Lower lobe of right lung (tissue), 2 donors: ENCODE measurements at regions not wholly inside any gene's neighbourhood (a gene's known extent, or its start where the extent isn't known, plus 50 kb on each side); places are given as distances from the start of the nearest gene placed in this dataset.
A peak's percentile ranks its signal among the peaks of the same experiment; 100 is the strongest.

ENCODE experiments used
- ATAC-seq, 2 donors: fragments of 200-7000 bp; cut with Tn5 transposase; one replicate each; pipeline ENCODE4 v1.9.1; 2020 to 2022; ENCODE audit warnings: mild to moderate bottlenecking in 2 of 2, moderate library complexity in 2 of 2
- DNase-seq: peaks from one replicate; pipeline ENCODE4 v3.0.0-alpha.2; 2020
- H3K27ac ChIP-seq: fragments of 200-600 bp; one replicate; pipeline ENCODE4 v1.8.0; 2022
- H3K27me3 ChIP-seq: fragments of 200-600 bp; one replicate; pipeline ENCODE4 v1.8.0; 2022; ENCODE audit warnings: low read depth
- H3K36me3 ChIP-seq: fragments of 200-600 bp; one replicate; pipeline ENCODE4 v1.8.0; 2022; ENCODE audit warnings: mild to moderate bottlenecking
- H3K4me1 ChIP-seq: fragments of 200-600 bp; one replicate; pipeline ENCODE4 v1.8.0; 2022
- H3K4me3 ChIP-seq: fragments of 200-600 bp; one replicate; pipeline ENCODE4 v1.8.0; 2022; ENCODE audit warnings: mild to moderate bottlenecking
- H3K9me3 ChIP-seq: fragments of 200-600 bp; one replicate; pipeline ENCODE4 v1.8.0; 2022
- intact Hi-C: fragments of 100-400 bp; cut with DNase I; formaldehyde crosslinking; loops from one replicate; pipeline ENCODE4 v1.11.0; 2022
- TF ChIP-seq, protein P1 (sequence below): fragments of 200-600 bp; IDR thresholded peaks from one replicate; pipeline ENCODE4 v1.8.0; 2022; ENCODE audit warnings: antibody characterized with exemption, mild to moderate bottlenecking
- donor health status: DM: no; HTN: yes; CAD: no; lungs with severe emphysema.

DNA sequence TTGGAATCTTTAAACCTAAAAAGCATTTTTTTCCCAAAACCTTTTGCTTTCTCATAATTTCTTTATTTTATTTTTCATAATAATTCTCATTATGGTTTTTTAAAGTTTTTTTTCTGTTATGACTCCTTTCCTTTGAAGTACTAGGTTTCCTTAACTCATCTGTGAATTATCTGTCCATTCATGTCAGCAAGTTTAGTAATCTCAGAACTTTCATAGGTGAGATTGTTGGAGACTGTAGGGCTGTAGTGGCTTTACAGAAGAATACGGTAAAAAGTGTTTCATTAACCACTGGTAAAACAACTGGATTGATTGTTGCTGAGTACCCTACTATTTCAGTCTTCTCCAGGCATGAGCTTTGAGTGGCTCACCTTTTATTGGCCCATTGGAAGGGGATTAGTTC lies 361.7 kb upstream of the PPP1R2C start:
- DNase-seq (no peak), ATAC-seq (no peak)
- Histone ChIP-seq H3K4me3 (no peak overlapping the region), H3K9me3 (no peaks in the 10 kb centered on the region), H3K4me1 (no peaks in the 10 kb centered on the region), H3K27ac (no peak overlapping the region), H3K27me3 (no peaks in the 10 kb centered on the region), H3K36me3 (no peaks in the 10 kb centered on the region)
- intact Hi-C loops, result no loop called here
- TF ChIP-seq, protein P1, sequence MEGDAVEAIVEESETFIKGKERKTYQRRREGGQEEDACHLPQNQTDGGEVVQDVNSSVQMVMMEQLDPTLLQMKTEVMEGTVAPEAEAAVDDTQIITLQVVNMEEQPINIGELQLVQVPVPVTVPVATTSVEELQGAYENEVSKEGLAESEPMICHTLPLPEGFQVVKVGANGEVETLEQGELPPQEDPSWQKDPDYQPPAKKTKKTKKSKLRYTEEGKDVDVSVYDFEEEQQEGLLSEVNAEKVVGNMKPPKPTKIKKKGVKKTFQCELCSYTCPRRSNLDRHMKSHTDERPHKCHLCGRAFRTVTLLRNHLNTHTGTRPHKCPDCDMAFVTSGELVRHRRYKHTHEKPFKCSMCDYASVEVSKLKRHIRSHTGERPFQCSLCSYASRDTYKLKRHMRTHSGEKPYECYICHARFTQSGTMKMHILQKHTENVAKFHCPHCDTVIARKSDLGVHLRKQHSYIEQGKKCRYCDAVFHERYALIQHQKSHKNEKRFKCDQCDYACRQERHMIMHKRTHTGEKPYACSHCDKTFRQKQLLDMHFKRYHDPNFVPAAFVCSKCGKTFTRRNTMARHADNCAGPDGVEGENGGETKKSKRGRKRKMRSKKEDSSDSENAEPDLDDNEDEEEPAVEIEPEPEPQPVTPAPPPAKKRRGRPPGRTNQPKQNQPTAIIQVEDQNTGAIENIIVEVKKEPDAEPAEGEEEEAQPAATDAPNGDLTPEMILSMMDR, result no peak

DNA sequence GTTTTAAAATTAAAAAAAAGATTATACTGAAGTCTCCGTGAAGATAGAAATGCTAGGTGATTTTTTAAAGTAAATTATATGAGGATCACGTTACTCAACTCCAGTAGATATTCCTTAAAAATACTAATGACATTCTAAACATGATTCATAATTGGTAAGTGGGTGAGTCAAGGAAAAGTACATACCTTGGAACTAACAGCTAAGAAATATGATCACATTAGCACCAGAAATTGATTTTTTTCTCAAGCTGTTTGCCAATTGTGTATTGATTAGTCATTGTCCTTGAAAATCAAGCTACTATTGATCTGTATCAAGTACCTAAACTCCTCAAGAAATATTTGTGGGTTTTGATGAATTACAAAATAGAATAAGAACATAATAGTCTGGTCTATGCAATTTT lies 362.6 kb upstream of the PPP1R2C start:
- ATAC-seq, result no peak
- DNase-seq, result no peak
- intact Hi-C loops, result no loop called here

DNA sequence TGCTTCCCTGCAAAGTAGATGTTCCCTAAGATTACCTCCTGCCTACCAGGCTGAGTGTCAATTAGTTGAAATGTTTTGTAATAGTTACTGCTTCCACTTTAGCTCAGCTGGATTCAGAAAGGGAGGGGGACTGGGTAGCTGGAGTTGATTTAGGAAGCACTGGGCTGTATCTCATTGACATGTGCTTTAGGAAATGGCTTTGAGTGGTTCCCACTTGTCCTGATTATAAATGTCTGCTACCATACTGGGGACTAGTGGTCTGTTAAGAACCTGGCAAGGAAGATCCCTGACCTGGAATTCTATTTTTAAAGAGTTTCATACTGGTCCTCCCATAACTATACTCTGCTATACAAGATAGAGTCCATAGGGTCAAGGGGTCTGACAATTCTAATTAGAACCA lies 363.9 kb upstream of the PPP1R2C start:
- TF ChIP-seq, protein P1, result no peak
- Histone ChIP-seq H3K9me3 (no peaks in the 10 kb centered on the region), H3K27ac (no peak overlapping the region), H3K36me3 (no peaks in the 10 kb centered on the region), H3K4me3 (no peak overlapping the region), H3K4me1 (no peaks in the 10 kb centered on the region), H3K27me3 (no peaks in the 10 kb centered on the region)
- DNase-seq (no peak), ATAC-seq (no peak)
- intact Hi-C loops, result no loop called here

More for the DNA sequence above, 362.6 kb upstream of the PPP1R2C start:
- Histone ChIP-seq H3K4me3 (no peak overlapping the region), H3K27me3 (no peaks in the 10 kb centered on the region), H3K36me3 (no peaks in the 10 kb centered on the region), H3K4me1 (no peaks in the 10 kb centered on the region), H3K9me3 (no peaks in the 10 kb centered on the region), H3K27ac (no peak overlapping the region)
- TF ChIP-seq, protein P1, result no peak

DNA sequence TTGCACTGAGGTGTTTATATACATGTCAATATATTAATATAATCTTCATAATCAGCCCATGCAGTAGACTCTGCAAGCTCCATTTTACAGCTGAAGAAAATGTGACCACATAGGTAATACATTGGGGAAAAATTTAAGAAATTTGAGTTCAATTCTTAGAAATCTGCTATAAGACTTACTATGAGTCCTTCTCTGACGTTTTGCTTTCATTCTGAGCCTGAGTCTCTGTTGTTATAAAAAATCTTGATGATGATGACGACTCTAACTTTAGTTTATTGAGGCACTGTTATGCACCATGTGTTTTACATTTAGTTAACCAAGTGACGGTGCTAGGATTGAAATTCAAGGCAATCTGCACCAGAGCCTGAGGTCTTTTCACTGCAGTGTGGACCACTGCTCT lies 370.3 kb upstream of the PPP1R2C start:
- no peak for ATAC-seq
- H3K4me3 ChIP-seq, result no peak overlapping the region
- no peaks in the 10 kb centered on the region for H3K4me1 ChIP-seq
- TF ChIP-seq, protein P1, result no peak
- no peak overlapping the region for H3K27ac ChIP-seq
- no peaks in the 10 kb centered on the region for H3K27me3 ChIP-seq
- intact Hi-C loops, result no loop called here
- H3K9me3 ChIP-seq, result no peaks in the 10 kb centered on the region
- H3K36me3 ChIP-seq, result no peaks in the 10 kb centered on the region
- no peak for DNase-seq

DNA sequence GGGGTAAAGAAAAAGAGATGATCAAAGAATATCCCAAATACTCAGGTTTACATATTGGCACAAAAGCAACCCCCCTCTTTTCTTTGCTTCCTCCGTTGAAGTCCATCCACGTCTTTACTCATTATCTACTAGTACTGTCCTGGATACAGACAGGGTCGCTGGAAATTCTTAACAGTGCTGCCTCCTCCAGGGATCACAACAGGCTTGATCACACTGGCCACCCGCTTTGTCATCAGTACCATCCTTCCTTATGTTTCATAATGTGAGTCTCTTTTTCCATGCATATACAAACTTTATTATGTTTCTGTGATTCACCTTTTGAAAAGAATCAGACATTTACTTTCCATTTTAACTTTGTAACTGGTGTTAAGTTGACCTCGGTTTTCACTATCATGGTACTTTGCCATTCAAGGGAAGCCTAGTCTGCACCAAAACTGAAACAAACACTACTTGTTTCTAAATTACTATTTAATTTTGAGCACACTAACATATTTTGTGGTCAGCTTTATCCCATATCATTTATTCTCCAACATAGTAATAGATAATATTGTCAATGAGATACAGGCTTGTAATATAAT lies 387.5 kb upstream of the PPP1R2C start:
- Histone ChIP-seq H3K36me3 (no peaks in the 10 kb centered on the region), H3K4me3 (no peak overlapping the region), H3K27ac (no peak overlapping the region), H3K9me3 (no peaks in the 10 kb centered on the region), H3K27me3 (no peaks in the 10 kb centered on the region), H3K4me1 (no peaks in the 10 kb centered on the region)
- no peak for ATAC-seq
- intact Hi-C loops, result no loop called here
- TF ChIP-seq, protein P1, result no peak
- no peak for DNase-seq

DNA sequence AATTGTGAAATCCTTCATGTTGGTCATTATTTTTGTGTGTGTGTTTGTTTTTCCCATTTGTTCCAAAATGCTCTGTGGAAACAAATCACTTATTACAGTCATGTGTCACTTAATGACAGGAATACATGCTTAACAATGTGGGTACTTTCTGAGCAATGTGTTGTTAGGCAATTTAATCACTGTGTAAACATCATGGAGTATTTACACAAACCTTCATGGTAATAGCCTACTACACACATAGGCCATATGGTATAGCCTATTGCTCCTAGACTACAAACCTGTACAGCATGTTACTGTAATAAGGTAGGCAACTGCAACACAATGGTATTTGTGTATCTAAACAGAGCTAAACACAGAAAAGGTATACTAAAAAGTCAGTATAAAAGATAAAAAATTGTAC lies 388.9 kb upstream of the PPP1R2C start:
- H3K4me1 ChIP-seq, result no peaks in the 10 kb centered on the region
- H3K27ac ChIP-seq, result no peak overlapping the region
- intact Hi-C loops, result no loop called here
- ATAC-seq (peak in 1 of 2 donors; percentile 71), DNase-seq (no peak)
- H3K4me3 ChIP-seq, result no peak overlapping the region
- no peaks in the 10 kb centered on the region for H3K27me3 ChIP-seq
- H3K9me3 ChIP-seq, result no peaks in the 10 kb centered on the region
- TF ChIP-seq, protein P1, result no peak
- no peaks in the 10 kb centered on the region for H3K36me3 ChIP-seq
